Thoracic aorta (tissue), 2 donors: ENCODE measurements at regions not wholly inside any gene's neighbourhood (a gene's known extent, or its start where the extent isn't known, plus 50 kb on each side); places are given as distances from the start of the nearest gene placed in this dataset.

Experiments
- ATAC-seq: fragments of 150-250 bp; one replicate; pipeline ENCODE4 v1.8.0; 2017; ENCODE audit warnings: low read depth; ENCODE audit not compliant: insufficient number of reproducible peaks, low FRiP score
- DNase-seq: peaks from one replicate; pipeline ENCODE4 v3.0.0-alpha.2; 2020; ENCODE audit warnings: low spot score
- H3K27ac ChIP-seq, 2 donors: fragments of 200-600 bp; sonication (generic); 1 replicate in 1 of 2; 2 replicates in 1 of 2; pipeline ENCODE4 v1.5.1; 2016; ENCODE audit warnings: mild to moderate bottlenecking in 2 of 2, moderate library complexity in 2 of 2
- H3K27me3 ChIP-seq: fragments of 200-600 bp; sonication (generic); replicated peaks from 2 replicates; pipeline ENCODE4 v1.6.0; 2016; ENCODE audit warnings: mild to moderate bottlenecking; ENCODE audit not compliant: insufficient read depth
- H3K36me3 ChIP-seq: fragments of 200-600 bp; sonication (generic); one replicate; pipeline ENCODE4 v1.5.1; 2016
- H3K4me1 ChIP-seq, 2 donors: fragments of 200-600 bp; sonication (generic); 1 replicate in 1 of 2; 2 replicates in 1 of 2; pipeline versions ENCODE4 v1.5.1 to v1.6.0; 2016; ENCODE audit warnings: low read depth in 2 of 2, mild to moderate bottlenecking in 1 of 2; ENCODE audit not compliant: control insufficient read depth in 1 of 2
- H3K4me3 ChIP-seq: fragments of 200-600 bp; sonication (generic); 2 replicates; pipeline ENCODE4 v1.5.1; 2016; ENCODE audit warnings: mild to moderate bottlenecking
- H3K9me3 ChIP-seq: fragments of 200-600 bp; sonication (generic); 2 replicates; pipeline ENCODE4 v1.5.1; 2016
- CTCF ChIP-seq: fragments of 200-600 bp; sonication (generic); IDR thresholded peaks from one replicate; pipeline ENCODE4 v1.5.1; 2019; ENCODE audit warnings: antibody characterized with exemption

- Histone ChIP-seq H3K9me3 (no peaks in the 10 kb centered on the region), H3K27ac (no peak overlapping the region), H3K4me3 (no peak overlapping the region), H3K27me3 (no peaks in the 10 kb centered on the region), H3K36me3 (no peaks in the 10 kb centered on the region), H3K4me1 (peaks cover 13 to 52% of the 10 kb centered on the region in 2 donors)
- no peak for ATAC-seq
- no peak for DNase-seq
- no peak for TF ChIP-seq CTCF
Measured at GRCh38 chr2:42879121-42879705, 86.8 kb upstream of the HAAO start.

GRCh38 chr2:42878581-42878980 is 86.2 kb upstream of the HAAO start:
- no peak for TF ChIP-seq CTCF
- DNase-seq (no peak), ATAC-seq (no peak)
- Histone ChIP-seq H3K27me3 (no peaks in the 10 kb centered on the region), H3K27ac (no peak overlapping the region), H3K4me3 (no peak overlapping the region), H3K9me3 (no peaks in the 10 kb centered on the region), H3K36me3 (no peaks in the 10 kb centered on the region), H3K4me1 (peaks cover 13 to 54% of the 10 kb centered on the region in 2 donors)

GRCh38 chr2:42877936-42878335 is 85.6 kb upstream of the HAAO start:
- Histone ChIP-seq H3K27ac (no peak overlapping the region), H3K36me3 (no peaks in the 10 kb centered on the region), H3K9me3 (no peaks in the 10 kb centered on the region), H3K4me3 (no peak overlapping the region), H3K4me1 (peaks cover 13 to 61% of the 10 kb centered on the region in 2 donors), H3K27me3 (no peaks in the 10 kb centered on the region)
- DNase-seq = no peak
- no peak for TF ChIP-seq CTCF
- ATAC-seq = no peak

- Histone ChIP-seq H3K27ac (no peak overlapping the region), H3K4me3 (no peak overlapping the region), H3K27me3 (no peaks in the 10 kb centered on the region), H3K4me1 (peaks cover 13 to 64% of the 10 kb centered on the region in 2 donors), H3K9me3 (no peaks in the 10 kb centered on the region), H3K36me3 (no peaks in the 10 kb centered on the region)
- ATAC-seq (no peak), DNase-seq (no peak)
- no peak for TF ChIP-seq CTCF
Measured at GRCh38 chr2:42877511-42877910, 85.1 kb upstream of the HAAO start.

- DNase-seq (no peak), ATAC-seq (no peak)
- peak overlapping the region in 1 of 2 donors; percentile 75 for H3K27ac ChIP-seq
- no peaks in the 10 kb centered on the region for H3K36me3 ChIP-seq
- no peak for TF ChIP-seq CTCF
- H3K27me3 ChIP-seq = no peaks in the 10 kb centered on the region
- H3K9me3 ChIP-seq = no peaks in the 10 kb centered on the region
- H3K4me1 ChIP-seq = peaks cover 13 to 64% of the 10 kb centered on the region in 2 donors
- no peak overlapping the region for H3K4me3 ChIP-seq
Measured at GRCh38 chr2:42876326-42876751, 84.0 kb upstream of the HAAO start.
